PC-3 (cell line): ENCODE measurements at regions not wholly inside any gene's neighbourhood (a gene's known extent, or its start where the extent isn't known, plus 50 kb on each side); places are given as distances from the start of the nearest gene placed in this dataset.
A peak's percentile ranks its signal among the peaks of the same experiment; 100 is the strongest.

Experiments
- ATAC-seq: fragments of 200-7000 bp; cut with Tn5 transposase; 2 replicates; pipeline ENCODE4 v1.9.1; 2020; ENCODE audit warnings: mild to moderate bottlenecking, moderate library complexity
- BruUV-seq: library from RNA; stranded (reverse); fragments of 400-500 nt; replicated peaks from 2 replicates; lab custom pipeline; 2021; lab: Mats Ljungman, UMichigan
- CTCF ChIA-PET: fragments of 300-600 bp; sonication (Branson Sonifier 250); formaldehyde crosslinking; loops from one replicate; lab custom pipeline; 2022; ENCODE audit warnings: antibody characterized with exemption; lab: Charles Lee
- POLR2A ChIA-PET: fragments of 300-600 bp; sonication (Branson Sonifier 250); formaldehyde crosslinking; loops from one replicate; lab custom pipeline; 2022; ENCODE audit warnings: antibody characterized with exemption; ENCODE audit not compliant: unreplicated experiment; lab: Charles Lee
- DNase-seq: peaks from one replicate; pipeline ENCODE4 v3.0.0-alpha.2; 2015
- H2AFZ ChIP-seq: fragments of 300-600 bp; sonication (generic); 2 replicates; pipeline ENCODE4 v1.6.0; 2016; ENCODE audit warnings: antibody characterized with exemption, low read length
- H3F3A ChIP-seq: fragments of 300-600 bp; sonication (generic); one replicate; pipeline ENCODE4 v1.6.0; 2017; ENCODE audit warnings: antibody characterized with exemption, low read length, control low read depth, mild to moderate bottlenecking; ENCODE audit not compliant: unreplicated experiment
- H3K27ac ChIP-seq: fragments of 300-600 bp; sonication (generic); 2 replicates; pipeline ENCODE4 v1.5.1; 2016; ENCODE audit warnings: mild to moderate bottlenecking, low read length
- H3K27me3 ChIP-seq: fragments of 300-600 bp; sonication (generic); 2 replicates; pipeline ENCODE4 v1.6.1; 2016; ENCODE audit warnings: low read length, mixed read lengths
- H3K36me3 ChIP-seq: fragments of 300-600 bp; sonication (generic); 2 replicates; pipeline ENCODE4 v1.6.1; 2016; ENCODE audit warnings: low read depth, mixed run types, low read length, mixed read lengths
- H3K4me1 ChIP-seq: fragments of 300-600 bp; sonication (generic); 2 replicates; pipeline ENCODE4 v1.5.1; 2016; ENCODE audit warnings: low read length; ENCODE audit not compliant: insufficient read depth
- H3K4me2 ChIP-seq: fragments of 300-600 bp; sonication (generic); 2 replicates; pipeline ENCODE4 v1.6.0; 2016; ENCODE audit warnings: low read length
- H3K4me3 ChIP-seq: fragments of 300-600 bp; sonication (generic); 2 replicates; pipeline ENCODE4 v1.5.1; 2016; ENCODE audit warnings: mild to moderate bottlenecking, low read length, mixed read lengths
- H3K79me2 ChIP-seq: fragments of 300-600 bp; sonication (generic); 2 replicates; pipeline ENCODE4 v1.6.1; 2017; ENCODE audit warnings: low read length, mixed read lengths
- H3K9ac ChIP-seq: fragments of 300-600 bp; sonication (generic); 2 replicates; pipeline ENCODE4 v1.6.0; 2016; ENCODE audit warnings: mild to moderate bottlenecking, low read length
- H3K9me2 ChIP-seq: fragments of 300-600 bp; sonication (generic); replicated peaks from 2 replicates; pipeline ENCODE4 v1.6.1; 2016; ENCODE audit warnings: mixed run types, low read length, mixed read lengths
- H3K9me3 ChIP-seq: fragments of 300-600 bp; sonication (generic); 2 replicates; pipeline ENCODE4 v1.6.1; 2016; ENCODE audit warnings: low read length, mixed read lengths
- H4K20me1 ChIP-seq: fragments of 300-600 bp; sonication (generic); 2 replicates; pipeline ENCODE4 v1.6.1; 2016; ENCODE audit warnings: low read length, mixed read lengths
- EZH2 ChIP-seq: fragments of 300-600 bp; sonication (generic); IDR thresholded peaks from one replicate; pipeline ENCODE4 v1.6.1; 2017; ENCODE audit warnings: antibody characterized with exemption, mild to moderate bottlenecking, low read length; ENCODE audit not compliant: unreplicated experiment
- EZH2phosphoT487 ChIP-seq: fragments of 300-600 bp; sonication (generic); IDR thresholded peaks from 2 replicates; pipeline ENCODE4 v1.6.1; 2018; ENCODE audit warnings: mild to moderate bottlenecking, antibody characterized with exemption, low read length, borderline replicate concordance
- intact Hi-C: fragments of 100-400 bp; cut with micrococcal nuclease; formaldehyde crosslinking; loops from 2 replicates; pipeline ENCODE4 v1.9.0; 2023
- TF ChIP-seq, protein P1 (sequence below): fragments of 300-600 bp; sonication (generic); conservative IDR thresholded peaks from 2 replicates; pipeline ENCODE4 v1.5.1; 2017; ENCODE audit warnings: antibody characterized with exemption, low read depth, mild to moderate bottlenecking, low read length

DNA sequence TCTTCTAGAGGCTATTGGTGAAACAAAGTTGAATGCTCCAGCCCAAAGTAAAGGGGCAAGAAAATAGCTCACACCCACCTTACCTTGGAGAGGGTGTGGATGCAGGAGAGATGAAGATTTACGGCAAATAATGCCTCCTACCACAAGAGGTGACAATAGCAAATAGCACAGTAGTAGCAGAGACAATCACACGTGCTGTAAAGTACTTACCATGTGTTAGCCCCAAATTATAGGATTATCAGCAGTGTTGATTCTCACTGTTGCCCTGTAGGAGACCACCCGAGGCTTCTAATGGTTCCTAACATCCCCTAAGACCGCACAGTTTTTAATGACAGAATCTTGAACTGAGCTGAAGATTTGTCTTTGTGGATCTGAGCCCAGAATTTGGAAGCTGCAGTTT is 94.8 kb upstream of the FOXA2 start:
- Histone ChIP-seq H2AFZ (no peak overlapping the region), H3K27me3 (peaks cover 13% of the 10 kb centered on the region), H3K4me3 (no peak overlapping the region), H3K4me2 (no peak overlapping the region), H3K9ac (no peak overlapping the region), H3K79me2 (no peaks in the 10 kb centered on the region), H3K36me3 (no peaks in the 10 kb centered on the region), H3K9me3 (no peaks in the 10 kb centered on the region), H3K27ac (no peak overlapping the region), H3K9me2 (no peaks in the 10 kb centered on the region), H3K4me1 (0 out of 2 replicates have a peak, but pooled peaks cover 1% of the 10 kb centered on the region), H4K20me1 (no peaks in the 10 kb centered on the region), H3F3A (no peaks in the 10 kb centered on the region)
- no peak for DNase-seq
- BruUV-seq = no TSS peak
- ATAC-seq = no peak
- TF ChIP-seq EZH2phosphoT487 = no peak
- no peak for TF ChIP-seq EZH2
- TF ChIP-seq, protein P1, sequence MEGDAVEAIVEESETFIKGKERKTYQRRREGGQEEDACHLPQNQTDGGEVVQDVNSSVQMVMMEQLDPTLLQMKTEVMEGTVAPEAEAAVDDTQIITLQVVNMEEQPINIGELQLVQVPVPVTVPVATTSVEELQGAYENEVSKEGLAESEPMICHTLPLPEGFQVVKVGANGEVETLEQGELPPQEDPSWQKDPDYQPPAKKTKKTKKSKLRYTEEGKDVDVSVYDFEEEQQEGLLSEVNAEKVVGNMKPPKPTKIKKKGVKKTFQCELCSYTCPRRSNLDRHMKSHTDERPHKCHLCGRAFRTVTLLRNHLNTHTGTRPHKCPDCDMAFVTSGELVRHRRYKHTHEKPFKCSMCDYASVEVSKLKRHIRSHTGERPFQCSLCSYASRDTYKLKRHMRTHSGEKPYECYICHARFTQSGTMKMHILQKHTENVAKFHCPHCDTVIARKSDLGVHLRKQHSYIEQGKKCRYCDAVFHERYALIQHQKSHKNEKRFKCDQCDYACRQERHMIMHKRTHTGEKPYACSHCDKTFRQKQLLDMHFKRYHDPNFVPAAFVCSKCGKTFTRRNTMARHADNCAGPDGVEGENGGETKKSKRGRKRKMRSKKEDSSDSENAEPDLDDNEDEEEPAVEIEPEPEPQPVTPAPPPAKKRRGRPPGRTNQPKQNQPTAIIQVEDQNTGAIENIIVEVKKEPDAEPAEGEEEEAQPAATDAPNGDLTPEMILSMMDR = no peak
- ChIA-PET CTCF (no interaction called here), POLR2A (no interaction called here)
- intact Hi-C loops = no loop called here

DNA sequence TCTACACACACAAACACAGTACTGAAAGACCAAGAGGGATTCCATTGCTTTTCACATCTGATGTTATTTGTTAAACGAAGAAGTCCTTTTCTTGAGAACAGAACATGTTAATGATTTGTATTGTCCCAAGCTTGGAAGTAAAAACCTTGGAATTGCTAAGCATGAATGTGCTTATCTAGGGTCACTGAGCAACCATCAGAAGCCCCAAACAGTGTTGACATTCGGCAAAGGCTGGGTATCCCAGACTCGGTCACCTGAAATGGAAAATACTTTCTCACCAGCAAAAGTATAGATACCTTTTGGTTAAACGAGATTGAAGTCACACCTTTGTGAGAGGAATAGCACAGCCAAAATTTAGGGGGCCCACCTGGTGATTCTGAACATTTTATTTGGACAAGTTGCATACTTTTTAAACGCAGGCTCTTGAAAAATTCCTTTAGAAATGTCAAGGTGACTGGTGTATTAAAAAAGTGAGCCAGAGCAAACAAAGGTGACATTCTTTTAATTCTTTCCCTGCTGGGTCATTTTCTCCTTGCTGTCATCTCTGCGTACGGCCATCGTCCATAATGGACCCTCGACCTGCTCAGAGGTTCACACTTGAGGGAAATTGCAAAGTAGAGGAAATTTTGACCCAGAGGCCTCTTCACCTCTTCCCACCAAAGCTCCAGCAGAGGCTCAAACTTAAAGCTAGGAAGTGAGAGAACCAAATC is 95.8 kb upstream of the FOXA2 start:
- peak; percentile 13 for DNase-seq
- Histone ChIP-seq H3K4me2 (no peak overlapping the region), H4K20me1 (no peaks in the 10 kb centered on the region), H3K79me2 (no peaks in the 10 kb centered on the region), H3K36me3 (no peaks in the 10 kb centered on the region), H3K9me2 (no peaks in the 10 kb centered on the region), H3F3A (no peaks in the 10 kb centered on the region), H3K9me3 (no peaks in the 10 kb centered on the region), H2AFZ (no peak overlapping the region), H3K4me3 (no peak overlapping the region), H3K27ac (no peak overlapping the region), H3K4me1 (0 out of 2 replicates have a peak, but pooled peaks cover 9% of the 10 kb centered on the region), H3K9ac (no peak overlapping the region), H3K27me3 (peaks cover 13% of the 10 kb centered on the region)
- ChIA-PET POLR2A (interaction anchor here (0.6 kb wide), 2 partner anchors 30 to 60 kb away, joined by 5 read pairs; no protein-coding TSS in a partner anchor), CTCF (interaction anchor here (0.5 to 0.6 kb wide), 2 partner anchors 198 to 345 kb away, joined by 3 to 10 read pairs; no protein-coding TSS in a partner anchor)
- intact Hi-C loops = no loop called here
- ATAC-seq = no peak
- TF ChIP-seq, protein P1 = no peak
- no peak for TF ChIP-seq EZH2phosphoT487
- no peak for TF ChIP-seq EZH2
- BruUV-seq = no TSS peak

DNA sequence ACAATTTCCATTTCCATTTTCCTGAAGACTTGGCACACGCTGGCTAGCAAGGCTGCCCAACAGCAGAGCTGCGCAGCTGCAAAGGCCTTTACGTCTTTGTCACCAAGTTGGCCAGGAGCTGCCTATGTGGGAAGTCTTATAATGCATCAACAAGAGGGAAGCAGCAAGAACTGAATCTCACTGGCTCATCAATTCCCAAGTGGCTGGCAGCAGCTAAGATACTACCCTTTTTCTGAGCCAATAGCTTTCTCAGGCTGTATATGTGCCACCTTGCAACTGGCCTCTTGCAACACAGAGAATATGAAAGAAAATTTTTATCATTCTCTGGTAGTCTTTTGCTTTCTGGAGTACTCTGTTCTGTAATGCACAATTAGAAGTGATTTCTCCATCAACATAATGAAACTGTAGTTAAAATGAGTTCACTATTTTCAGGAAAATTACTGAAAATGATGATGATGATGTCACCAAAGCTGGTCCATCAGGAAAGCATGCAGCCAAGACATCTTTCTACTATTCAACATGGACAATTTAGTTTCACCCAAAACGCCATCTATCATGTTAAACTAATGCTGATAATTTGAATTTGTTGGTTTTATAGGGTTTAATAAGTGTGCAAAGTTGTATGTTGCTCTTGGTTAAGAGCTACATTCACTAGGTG is 97.3 kb upstream of the FOXA2 start:
- no peak overlapping the region for H2AFZ ChIP-seq
- H3K9me3 ChIP-seq = no peaks in the 10 kb centered on the region
- peaks cover 9% of the 10 kb centered on the region; the same call in 1 of the 2 replicates for H3K4me1 ChIP-seq
- intact Hi-C loops = no loop called here
- H3K9ac ChIP-seq = no peak overlapping the region
- no peaks in the 10 kb centered on the region for H3K9me2 ChIP-seq
- H3K4me2 ChIP-seq = no peak overlapping the region
- BruUV-seq = no TSS peak
- ATAC-seq = no peak
- ChIA-PET POLR2A (no interaction called here), CTCF (interaction anchor here (0.5 kb wide), 1 partner anchor 558 kb away, joined by 3 read pairs; no protein-coding TSS in a partner anchor)
- H3K36me3 ChIP-seq = no peaks in the 10 kb centered on the region
- no peak overlapping the region for H3K27ac ChIP-seq
- H4K20me1 ChIP-seq = no peaks in the 10 kb centered on the region
- DNase-seq = no peak
- TF ChIP-seq EZH2phosphoT487 = no peak
- no peak for TF ChIP-seq EZH2
- TF ChIP-seq, protein P1 = no peak
- no peaks in the 10 kb centered on the region for H3F3A ChIP-seq
- H3K79me2 ChIP-seq = no peaks in the 10 kb centered on the region
- H3K4me3 ChIP-seq = no peak overlapping the region
- H3K27me3 ChIP-seq = peaks cover 10% of the 10 kb centered on the region
